GM20000 (cell line): ENCODE measurements at regions not wholly inside any gene's neighbourhood (a gene's known extent, or its start where the extent isn't known, plus 50 kb on each side); places are given as distances from the start of the nearest gene placed in this dataset.

Source experiments
- DNase-seq: peaks from one replicate; pipeline ENCODE4 v3.0.0; 2012; ENCODE audit warnings: low spot score
- TF ChIP-seq, protein P1 (sequence below): IDR thresholded peaks from 2 replicates; pipeline ENCODE4 v1.5.1; 2012; ENCODE audit warnings: mild to moderate bottlenecking, control low read depth; ENCODE audit errors: extremely low read depth, missing control alignments

DNA sequence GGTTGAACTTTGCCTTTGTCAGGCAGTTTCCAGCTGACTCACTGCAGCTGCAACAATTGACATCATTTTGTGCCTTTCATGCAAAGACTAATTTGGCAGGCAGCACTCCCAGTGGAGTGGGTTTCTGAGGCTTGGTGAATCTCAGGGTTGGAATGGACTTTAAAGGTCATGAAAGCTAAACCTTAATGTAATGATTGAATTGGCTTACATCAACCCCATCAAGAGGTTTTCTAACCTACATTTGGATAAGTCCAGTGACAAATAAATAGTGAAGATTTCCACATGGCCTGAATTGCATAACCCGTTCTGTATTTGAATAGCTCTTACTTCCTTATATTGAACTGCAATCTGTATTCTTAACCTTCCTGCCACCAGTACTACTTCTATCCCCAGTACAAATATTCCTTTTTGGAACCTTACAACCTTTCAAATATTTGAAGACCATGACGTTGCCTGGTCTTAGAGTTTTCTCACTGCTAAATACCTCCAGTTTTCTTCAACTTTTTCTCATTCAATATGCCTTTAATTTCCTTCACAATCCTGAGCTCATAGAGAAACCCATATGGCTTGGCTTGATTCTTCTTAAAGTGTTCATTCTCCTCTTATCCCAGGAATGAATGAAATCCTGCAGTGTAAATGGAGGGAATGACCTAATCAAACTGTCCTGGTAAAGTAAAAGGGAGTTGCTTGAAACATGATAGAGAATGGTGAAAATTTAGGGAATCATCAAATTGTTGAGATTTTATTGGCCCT lies 168.1 kb upstream of the NOVA1 start:
- no peak for DNase-seq
- TF ChIP-seq, protein P1, sequence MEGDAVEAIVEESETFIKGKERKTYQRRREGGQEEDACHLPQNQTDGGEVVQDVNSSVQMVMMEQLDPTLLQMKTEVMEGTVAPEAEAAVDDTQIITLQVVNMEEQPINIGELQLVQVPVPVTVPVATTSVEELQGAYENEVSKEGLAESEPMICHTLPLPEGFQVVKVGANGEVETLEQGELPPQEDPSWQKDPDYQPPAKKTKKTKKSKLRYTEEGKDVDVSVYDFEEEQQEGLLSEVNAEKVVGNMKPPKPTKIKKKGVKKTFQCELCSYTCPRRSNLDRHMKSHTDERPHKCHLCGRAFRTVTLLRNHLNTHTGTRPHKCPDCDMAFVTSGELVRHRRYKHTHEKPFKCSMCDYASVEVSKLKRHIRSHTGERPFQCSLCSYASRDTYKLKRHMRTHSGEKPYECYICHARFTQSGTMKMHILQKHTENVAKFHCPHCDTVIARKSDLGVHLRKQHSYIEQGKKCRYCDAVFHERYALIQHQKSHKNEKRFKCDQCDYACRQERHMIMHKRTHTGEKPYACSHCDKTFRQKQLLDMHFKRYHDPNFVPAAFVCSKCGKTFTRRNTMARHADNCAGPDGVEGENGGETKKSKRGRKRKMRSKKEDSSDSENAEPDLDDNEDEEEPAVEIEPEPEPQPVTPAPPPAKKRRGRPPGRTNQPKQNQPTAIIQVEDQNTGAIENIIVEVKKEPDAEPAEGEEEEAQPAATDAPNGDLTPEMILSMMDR = no peak

DNA sequence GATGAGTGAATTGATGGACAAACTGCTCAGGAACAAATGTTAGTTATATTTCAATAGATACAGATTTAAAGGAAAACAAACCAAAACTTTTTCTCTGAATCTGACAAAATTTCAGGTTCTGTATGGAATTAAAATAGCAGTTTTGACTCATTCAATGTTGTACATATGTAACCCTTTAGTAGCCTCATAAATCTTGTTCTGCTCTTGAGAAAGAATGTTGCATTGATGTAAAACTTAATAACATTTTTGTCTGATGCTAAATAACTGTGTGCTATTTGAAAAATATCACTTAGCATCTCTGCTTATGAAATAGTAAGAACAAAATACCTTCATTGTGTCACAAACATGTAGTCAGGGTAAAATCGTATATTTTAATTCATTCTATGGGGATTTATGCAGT lies 168.9 kb upstream of the NOVA1 start:
- TF ChIP-seq, protein P1 = no peak
- no peak for DNase-seq

DNA sequence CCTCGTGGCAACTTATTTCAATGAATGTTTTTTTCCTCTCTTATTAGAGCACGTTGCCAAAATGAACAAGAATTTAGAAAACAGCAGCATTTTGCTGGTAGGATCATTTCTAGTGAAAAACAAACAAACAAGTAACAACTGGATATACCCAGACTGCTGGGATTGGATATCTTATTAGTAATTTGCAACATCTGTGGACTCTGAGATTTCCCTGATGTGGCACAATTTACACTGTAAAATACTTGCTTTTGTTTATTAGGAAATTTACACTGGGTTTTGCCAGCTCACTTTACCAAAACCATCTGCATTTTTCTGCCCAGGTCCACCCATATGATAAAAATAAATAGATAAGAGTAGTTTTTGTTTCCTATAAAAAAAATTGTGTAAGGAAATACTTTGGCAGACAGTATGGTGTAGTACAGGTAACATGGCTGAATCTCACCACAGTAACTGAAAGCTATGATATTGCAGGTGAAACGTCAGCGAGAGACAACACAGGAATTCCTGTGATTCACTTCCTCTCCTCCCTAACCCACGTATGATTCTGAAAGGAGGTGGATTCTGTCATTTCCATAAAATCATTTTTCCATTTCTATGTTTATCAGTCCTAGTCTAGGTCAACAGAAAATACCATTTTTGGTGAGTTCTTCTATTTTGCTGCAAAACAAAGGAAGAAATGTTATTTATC lies 176.2 kb upstream of the NOVA1 start:
- no peak for DNase-seq
- TF ChIP-seq, protein P1 = no peak

DNA sequence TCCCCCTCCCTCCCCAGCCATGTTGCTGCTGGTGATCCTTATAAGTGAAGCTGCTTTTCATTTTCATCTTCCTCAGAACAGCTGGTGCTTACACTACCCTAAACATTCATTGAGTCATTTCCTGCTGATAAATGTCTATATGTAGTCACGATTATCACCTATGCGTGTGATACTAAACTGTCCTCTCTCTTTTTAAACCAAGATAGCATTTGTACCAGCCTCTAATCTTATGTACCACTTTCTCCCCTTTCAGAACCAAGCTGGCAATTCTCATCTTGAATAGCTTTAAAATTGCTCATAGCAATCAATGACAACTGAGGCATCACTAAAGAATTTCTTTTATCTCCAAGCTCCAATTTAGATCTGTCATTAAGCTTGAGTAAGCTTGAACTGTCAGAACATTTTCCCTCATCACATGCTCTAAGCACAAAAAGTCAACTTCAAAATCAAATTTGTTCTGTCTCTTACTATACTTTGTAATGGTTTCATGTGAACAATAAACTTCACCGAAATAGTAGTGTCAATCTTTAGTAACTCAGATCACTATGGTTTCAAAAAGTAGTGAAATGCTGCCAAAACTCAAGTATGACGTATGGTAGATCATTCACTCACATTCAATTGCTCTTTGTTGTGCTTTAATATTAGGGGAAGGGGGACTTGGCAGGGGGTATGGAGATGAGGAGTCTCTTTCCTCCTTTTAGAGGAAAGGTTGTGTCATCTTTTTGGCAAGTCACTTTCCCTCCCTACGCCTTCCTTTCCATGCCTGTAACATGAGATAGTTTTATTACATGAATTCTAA lies 178.1 kb upstream of the NOVA1 start:
- TF ChIP-seq, protein P1 = no peak
- no peak for DNase-seq

DNA sequence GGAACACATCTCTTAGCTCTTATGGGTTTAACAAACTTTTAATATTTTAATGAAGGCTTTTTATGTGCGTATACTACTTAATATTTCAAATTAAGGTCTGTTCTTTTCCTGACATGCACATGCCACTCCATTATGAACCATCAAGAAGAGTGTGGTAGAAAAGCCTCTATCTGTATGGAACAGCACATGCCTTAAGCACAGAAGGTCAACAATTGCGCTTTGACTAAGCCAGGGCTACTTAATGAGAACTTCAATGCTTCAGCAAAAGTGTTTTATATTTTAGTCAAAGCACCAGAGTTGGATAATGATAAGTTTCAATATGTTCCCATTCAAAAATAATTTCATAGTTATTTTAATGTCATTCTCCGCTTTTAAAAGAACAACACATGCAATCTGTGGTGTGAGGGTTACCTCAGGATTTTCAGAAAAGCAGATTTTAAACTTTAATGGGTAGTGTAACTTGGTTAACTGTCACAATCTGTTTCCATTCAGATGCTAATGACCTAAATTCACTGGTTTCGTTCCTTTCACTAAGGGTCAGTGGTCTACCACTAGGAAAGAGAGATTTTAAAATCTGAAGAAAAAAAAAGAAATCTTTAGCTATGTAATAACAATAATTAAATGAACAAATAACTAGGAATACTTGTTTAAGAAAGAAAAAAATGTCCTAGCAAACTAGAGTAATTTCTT lies 193.4 kb upstream of the NOVA1 start:
- TF ChIP-seq, protein P1 = no peak
- no peak for DNase-seq

DNA sequence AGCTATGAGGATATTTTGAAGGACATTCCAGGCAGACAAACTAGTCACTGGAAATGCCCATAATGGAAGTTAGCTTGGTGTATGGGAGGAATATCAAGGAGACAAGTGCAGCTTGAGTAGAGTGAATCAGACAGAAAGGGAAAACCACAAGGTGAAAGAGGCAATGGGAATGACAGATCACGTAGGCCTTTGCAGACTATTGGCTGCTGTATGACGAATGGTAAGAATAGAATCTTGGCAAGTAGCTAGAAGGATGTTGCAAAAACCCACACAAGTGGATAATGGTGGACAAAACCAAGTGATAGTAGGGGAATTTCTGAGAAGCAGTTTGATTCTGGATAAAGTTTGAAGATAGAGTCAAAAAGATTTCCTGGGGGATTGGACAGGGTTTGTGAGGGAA lies 196.9 kb upstream of the NOVA1 start:
- TF ChIP-seq, protein P1 = no peak
- no peak for DNase-seq

DNA sequence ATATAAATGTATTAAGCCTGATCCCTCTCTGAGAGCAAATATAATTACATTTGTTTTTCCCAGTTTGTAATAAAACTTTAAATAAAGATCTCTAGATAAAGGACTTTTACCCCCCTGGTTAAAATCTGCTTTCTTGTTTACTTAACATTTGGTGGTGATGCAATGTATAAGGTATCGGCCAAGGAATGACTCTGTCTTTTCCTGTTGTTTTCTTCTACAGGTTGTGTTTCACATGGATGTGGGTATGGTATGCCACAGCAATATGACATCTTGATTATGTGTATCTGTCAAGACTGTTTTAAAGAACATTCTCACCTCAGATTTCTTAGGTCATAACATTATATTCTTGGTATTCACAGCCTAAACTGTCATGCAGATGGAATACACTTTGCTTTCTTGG lies 210.6 kb upstream of the NOVA1 start:
- TF ChIP-seq, protein P1 = no peak
- no peak for DNase-seq
